DOHH2 (cell line): ENCODE measurements at regions not wholly inside any gene's neighbourhood (a gene's known extent, or its start where the extent isn't known, plus 50 kb on each side); places are given as distances from the start of the nearest gene placed in this dataset.
A peak's percentile ranks its signal among the peaks of the same experiment; 100 is the strongest.

Experiments used
- H3F3A ChIP-seq: fragments of 200-600 bp; sonication (generic), shearing (Covaris generic); 2 replicates; pipeline ENCODE4 v1.6.0; 2016; ENCODE audit warnings: antibody characterized with exemption, mild to moderate bottlenecking; ENCODE audit not compliant: control insufficient read depth, insufficient read depth
- H3K27ac ChIP-seq: fragments of 200-600 bp; sonication (generic); 2 replicates; pipeline ENCODE4 v1.5.1; 2014; ENCODE audit warnings: low read depth, mild to moderate bottlenecking, low read length, moderate library complexity
- H3K27me3 ChIP-seq: fragments of 200-600 bp; sonication (generic); 2 replicates; pipeline ENCODE4 v1.6.1; 2014; ENCODE audit warnings: mild to moderate bottlenecking, low read length, mixed read lengths; ENCODE audit not compliant: control insufficient read depth
- H3K36me3 ChIP-seq: fragments of 200-600 bp; sonication (generic); 2 replicates; pipeline ENCODE4 v1.6.1; 2014; ENCODE audit warnings: mild to moderate bottlenecking, low read length, moderate library complexity, mixed read lengths; ENCODE audit not compliant: control insufficient read depth
- H3K4me1 ChIP-seq: fragments of 200-600 bp; sonication (generic); 2 replicates; pipeline ENCODE4 v1.6.1; 2014; ENCODE audit warnings: mild to moderate bottlenecking, low read length, mixed read lengths; ENCODE audit not compliant: control insufficient read depth
- H3K4me2 ChIP-seq: fragments of 200-600 bp; sonication (generic); 2 replicates; pipeline ENCODE4 v1.6.0; 2014; ENCODE audit warnings: mild to moderate bottlenecking, low read length, moderate library complexity
- H3K4me3 ChIP-seq: fragments of 200-600 bp; sonication (generic); 2 replicates; pipeline ENCODE4 v1.5.1; 2014; ENCODE audit warnings: mild to moderate bottlenecking, low read length, mixed read lengths
- H3K79me2 ChIP-seq: fragments of 200-600 bp; sonication (generic); 2 replicates; pipeline ENCODE4 v1.6.1; 2014; ENCODE audit warnings: mild to moderate bottlenecking, low read length, mixed read lengths; ENCODE audit not compliant: control insufficient read depth
- H3K9me2 ChIP-seq: fragments of 200-600 bp; sonication (generic); replicated peaks from 2 replicates; pipeline ENCODE4 v1.6.1; 2014; ENCODE audit warnings: mild to moderate bottlenecking, low read length, mixed read lengths; ENCODE audit not compliant: control insufficient read depth
- H3K9me3 ChIP-seq: fragments of 200-600 bp; sonication (generic); 2 replicates; pipeline ENCODE4 v1.6.1; 2014; ENCODE audit warnings: antibody characterized with exemption, low read length, mixed read lengths; ENCODE audit not compliant: control insufficient read depth, insufficient read depth
- H4K20me1 ChIP-seq: fragments of 200-600 bp; sonication (generic); 2 replicates; pipeline ENCODE4 v1.6.0; 2014; ENCODE audit warnings: low read depth, mild to moderate bottlenecking, antibody characterized with exemption, low read length, moderate library complexity; ENCODE audit not compliant: control insufficient read depth, insufficient read depth
- CTCF ChIP-seq: fragments of 200-600 bp; sonication (generic); IDR thresholded peaks from one replicate; pipeline ENCODE4 v1.5.1; 2014; ENCODE audit warnings: antibody characterized with exemption, mild to moderate bottlenecking, low read depth, low read length; ENCODE audit not compliant: poor library complexity, severe bottlenecking
- EZH2phosphoT487 ChIP-seq: fragments of 200-600 bp; sonication (generic); IDR thresholded peaks from 2 replicates; pipeline ENCODE4 v1.6.1; 2017; ENCODE audit warnings: borderline replicate concordance, mild to moderate bottlenecking, antibody characterized with exemption, low read length, moderate library complexity, mixed read lengths

- Histone ChIP-seq H3K4me1 (no peaks in the 10 kb centered on the region), H3K4me2 (no peak overlapping the region), H3K27ac (no peak overlapping the region), H3K79me2 (no peaks in the 10 kb centered on the region), H3K9me2 (no peaks in the 10 kb centered on the region), H4K20me1 (no peaks in the 10 kb centered on the region), H3K36me3 (no peaks in the 10 kb centered on the region), H3F3A (no peaks in the 10 kb centered on the region), H3K27me3 (no peaks in the 10 kb centered on the region; the same call in 1 of the 2 replicates), H3K4me3 (no peak overlapping the region), H3K9me3 (no peaks in the 10 kb centered on the region)
- peak; percentile 41 for TF ChIP-seq CTCF
- no peak for TF ChIP-seq EZH2phosphoT487
These were observed 278.4 kb upstream of the DDX18 start for GRCh38 chr2:117536139-117536538.

GRCh38 chr2:117537032-117537431, 277.5 kb upstream of the DDX18 start:
- Histone ChIP-seq H3F3A (no peaks in the 10 kb centered on the region), H3K4me3 (no peak overlapping the region), H3K27ac (no peak overlapping the region), H4K20me1 (no peaks in the 10 kb centered on the region), H3K79me2 (no peaks in the 10 kb centered on the region), H3K9me3 (no peaks in the 10 kb centered on the region), H3K4me1 (no peaks in the 10 kb centered on the region), H3K4me2 (no peak overlapping the region), H3K9me2 (no peaks in the 10 kb centered on the region), H3K36me3 (no peaks in the 10 kb centered on the region), H3K27me3 (no peaks in the 10 kb centered on the region; the same call in 1 of the 2 replicates)
- TF ChIP-seq EZH2phosphoT487, result no peak
- TF ChIP-seq CTCF, result no peak

DNA sequence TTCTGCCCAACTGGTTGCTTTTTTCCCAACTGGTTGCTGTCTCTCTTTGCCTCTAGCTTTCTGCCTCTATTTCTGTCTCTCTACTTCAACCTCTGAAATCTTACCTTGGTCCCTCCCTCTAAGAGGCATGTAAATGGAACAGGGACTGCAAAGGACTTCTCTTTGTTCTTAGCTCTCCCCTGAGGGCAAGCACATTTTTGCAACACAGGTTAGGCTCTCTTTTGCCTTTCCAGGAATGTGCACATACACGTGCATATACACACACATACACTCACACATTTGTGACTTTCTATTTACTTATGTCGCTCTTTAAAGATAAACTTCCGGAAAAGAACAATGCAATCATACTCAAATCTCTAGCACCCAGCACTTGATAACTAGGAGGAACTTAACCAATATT, 262.6 kb upstream of the DDX18 start:
- Histone ChIP-seq H3K9me2 (no peaks in the 10 kb centered on the region), H3K27me3 (no peaks in the 10 kb centered on the region), H3K36me3 (no peaks in the 10 kb centered on the region), H3K9me3 (no peaks in the 10 kb centered on the region), H3F3A (no peaks in the 10 kb centered on the region), H3K4me1 (no peaks in the 10 kb centered on the region), H3K4me3 (no peak overlapping the region), H4K20me1 (no peaks in the 10 kb centered on the region), H3K4me2 (no peak overlapping the region), H3K79me2 (no peaks in the 10 kb centered on the region), H3K27ac (no peak overlapping the region)
- TF ChIP-seq EZH2phosphoT487, result no peak
- TF ChIP-seq CTCF, result no peak

DNA sequence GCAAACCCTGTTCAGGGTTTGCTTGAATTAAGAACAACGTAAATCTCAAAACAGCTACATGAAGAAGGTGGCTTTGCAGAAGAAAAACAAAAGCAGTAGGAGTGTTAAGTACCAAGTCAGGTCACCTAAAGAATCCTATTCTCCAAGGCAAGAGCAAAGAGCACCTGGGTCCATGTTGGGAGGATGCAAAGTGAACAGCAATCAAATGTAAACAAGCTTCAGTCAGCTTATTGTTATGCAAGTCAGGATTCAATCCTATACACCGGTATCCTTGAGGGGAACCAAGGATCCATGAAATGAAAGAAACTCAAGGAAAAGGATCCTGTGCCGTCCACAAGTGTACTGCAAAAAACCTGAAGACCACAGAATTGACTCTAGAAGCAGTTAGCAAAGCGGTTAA, 261.0 kb upstream of the DDX18 start:
- H3K9me2 ChIP-seq, result no peaks in the 10 kb centered on the region
- no peaks in the 10 kb centered on the region for H3K9me3 ChIP-seq
- H3F3A ChIP-seq, result no peaks in the 10 kb centered on the region
- H3K36me3 ChIP-seq, result no peaks in the 10 kb centered on the region
- no peak overlapping the region for H3K27ac ChIP-seq
- no peaks in the 10 kb centered on the region for H3K27me3 ChIP-seq
- no peak overlapping the region for H3K4me2 ChIP-seq
- H3K4me3 ChIP-seq, result no peak overlapping the region
- no peaks in the 10 kb centered on the region for H3K79me2 ChIP-seq
- TF ChIP-seq CTCF, result no peak
- no peak for TF ChIP-seq EZH2phosphoT487
- H3K4me1 ChIP-seq, result no peaks in the 10 kb centered on the region
- H4K20me1 ChIP-seq, result no peaks in the 10 kb centered on the region
